ENCODE measurements at regions not wholly inside any gene's neighbourhood (a gene's known extent, or its start where the extent isn't known, plus 50 kb on each side); places are given as distances from the start of the nearest gene placed in this dataset.
"Not testable (repeated sequence)": the region's sequence is repeated elsewhere in the genome, so short reads cannot be mapped to it uniquely, and the experiment has no call there.

GRCh38 chr11:109698237-109698636 lies 276.2 kb downstream of the C11orf87 start:
- H3K4me1 ChIP-seq (ENCODE audit: insufficient read depth, insufficient read length): no peaks in the 10 kb centered on the region
- no peak overlapping the region for H3K4me3 ChIP-seq (ENCODE audit: insufficient read length, low read depth)
- H3K27me3 ChIP-seq (ENCODE audit: insufficient read depth, insufficient read length): no peaks in the 10 kb centered on the region
- H3K36me3 ChIP-seq (ENCODE audit: insufficient read depth, insufficient read length, low read length): no peaks in the 10 kb centered on the region
- H3K9me3 ChIP-seq (ENCODE audit: insufficient read depth, low read length): peaks cover 16% of the 10 kb centered on the region
- TF ChIP-seq YY1 (IDR thresholded peaks at IDR 0.05; ENCODE audit: insufficient read depth, insufficient read length) (no peak), SUZ12 (IDR thresholded peaks at IDR 0.05; ENCODE audit: extremely low read depth, insufficient read depth, insufficient read length) (no peak), ZNF274 (IDR thresholded peaks at IDR 0.05; ENCODE audit: low read depth, low read length) (no peak)
- H3K9ac ChIP-seq (ENCODE audit: insufficient read length, low read depth): no peak overlapping the region
- no peak for DNase-seq (ENCODE audit: low read depth, low spot score)

- DNase-seq (ENCODE audit: low read depth, low spot score): no peak
- Histone ChIP-seq H3K9me3 (ENCODE audit: insufficient read depth, low read length) (no peaks in the 10 kb centered on the region), H3K4me3 (ENCODE audit: insufficient read length, low read depth) (no peak overlapping the region), H3K9ac (ENCODE audit: insufficient read length, low read depth) (no peak overlapping the region), H3K4me1 (ENCODE audit: insufficient read depth, insufficient read length) (no peaks in the 10 kb centered on the region), H3K36me3 (ENCODE audit: insufficient read depth, insufficient read length, low read length) (no peaks in the 10 kb centered on the region), H3K27me3 (ENCODE audit: insufficient read depth, insufficient read length) (no peaks in the 10 kb centered on the region)
- TF ChIP-seq ZNF274 (IDR thresholded peaks at IDR 0.05; ENCODE audit: low read depth, low read length) (no peak), SUZ12 (IDR thresholded peaks at IDR 0.05; ENCODE audit: extremely low read depth, insufficient read depth, insufficient read length) (no peak), YY1 (IDR thresholded peaks at IDR 0.05; ENCODE audit: insufficient read depth, insufficient read length) (no peak)
Observed at GRCh38 chr11:109704432-109704831, 282.4 kb downstream of the C11orf87 start.

DNA sequence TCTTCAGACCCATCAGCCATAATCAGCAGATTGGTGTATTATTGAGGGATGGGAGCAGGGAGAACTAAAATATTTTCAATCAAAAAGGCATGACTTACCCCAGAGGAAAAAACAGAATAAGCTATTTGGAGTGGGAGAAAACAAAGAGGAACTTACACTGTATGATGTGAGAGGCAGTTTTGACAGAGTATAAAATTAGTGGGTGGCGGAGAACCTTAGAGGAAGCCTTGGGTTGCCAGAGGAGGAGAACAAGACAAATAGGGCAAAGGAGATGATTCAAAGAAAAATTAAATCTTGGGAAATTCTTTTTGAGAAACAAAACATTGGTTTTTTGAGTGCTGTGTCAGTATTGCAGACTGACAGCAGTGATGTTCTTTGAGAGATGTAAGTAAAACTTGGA lies 285.0 kb downstream of the C11orf87 start:
- no peak for TF ChIP-seq SUZ12 (IDR thresholded peaks at IDR 0.05; ENCODE audit: extremely low read depth, insufficient read depth, insufficient read length)
- no peak for TF ChIP-seq YY1 (IDR thresholded peaks at IDR 0.05; ENCODE audit: insufficient read depth, insufficient read length)
- TF ChIP-seq ZNF274 (IDR thresholded peaks at IDR 0.05; ENCODE audit: low read depth, low read length): no peak
- H3K4me1 ChIP-seq (ENCODE audit: insufficient read depth, insufficient read length): no peaks in the 10 kb centered on the region
- no peaks in the 10 kb centered on the region for H3K9me3 ChIP-seq (ENCODE audit: insufficient read depth, low read length)
- DNase-seq (ENCODE audit: low read depth, low spot score): no peak
- H3K36me3 ChIP-seq (ENCODE audit: insufficient read depth, insufficient read length, low read length): no peaks in the 10 kb centered on the region
- H3K4me3 ChIP-seq (ENCODE audit: insufficient read length, low read depth): no peak overlapping the region
- H3K9ac ChIP-seq (ENCODE audit: insufficient read length, low read depth): no peak overlapping the region
- no peaks in the 10 kb centered on the region for H3K27me3 ChIP-seq (ENCODE audit: insufficient read depth, insufficient read length)

DNA sequence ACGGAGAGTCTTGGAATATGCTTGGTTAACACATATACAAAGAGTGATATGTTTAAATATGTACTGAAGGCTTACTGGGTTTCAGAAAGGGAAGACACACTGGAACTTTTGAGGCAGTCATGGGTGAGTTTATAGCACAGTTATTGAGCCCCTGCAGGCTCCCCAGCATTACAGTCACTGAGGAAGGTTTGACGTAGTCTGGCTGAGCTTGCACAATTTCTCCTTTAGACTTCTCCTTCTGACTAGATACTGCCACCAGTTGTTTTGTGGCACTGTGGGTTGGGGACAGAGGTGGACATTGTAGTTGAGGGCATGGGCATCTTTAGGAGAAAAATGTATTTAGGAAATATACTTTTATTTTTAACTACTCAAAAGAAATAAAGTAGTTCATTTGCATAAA lies 285.4 kb downstream of the C11orf87 start:
- Histone ChIP-seq H3K36me3 (ENCODE audit: insufficient read depth, insufficient read length, low read length) (no peaks in the 10 kb centered on the region), H3K27me3 (ENCODE audit: insufficient read depth, insufficient read length) (no peaks in the 10 kb centered on the region), H3K9ac (ENCODE audit: insufficient read length, low read depth) (no peak overlapping the region), H3K9me3 (ENCODE audit: insufficient read depth, low read length) (no peaks in the 10 kb centered on the region), H3K4me3 (ENCODE audit: insufficient read length, low read depth) (no peak overlapping the region), H3K4me1 (ENCODE audit: insufficient read depth, insufficient read length) (no peaks in the 10 kb centered on the region)
- TF ChIP-seq ZNF274 (IDR thresholded peaks at IDR 0.05; ENCODE audit: low read depth, low read length) (no peak), SUZ12 (IDR thresholded peaks at IDR 0.05; ENCODE audit: extremely low read depth, insufficient read depth, insufficient read length) (no peak), YY1 (IDR thresholded peaks at IDR 0.05; ENCODE audit: insufficient read depth, insufficient read length) (no peak)
- no peak for DNase-seq (ENCODE audit: low read depth, low spot score)

GRCh38 chr11:109708184-109708583 lies 286.2 kb downstream of the C11orf87 start:
- no peak for TF ChIP-seq SUZ12 (IDR thresholded peaks at IDR 0.05; ENCODE audit: extremely low read depth, insufficient read depth, insufficient read length)
- no peak for TF ChIP-seq YY1 (IDR thresholded peaks at IDR 0.05; ENCODE audit: insufficient read depth, insufficient read length)
- TF ChIP-seq ZNF274 (IDR thresholded peaks at IDR 0.05; ENCODE audit: low read depth, low read length): no peak
- no peaks in the 10 kb centered on the region for H3K4me1 ChIP-seq (ENCODE audit: insufficient read depth, insufficient read length)
- H3K36me3 ChIP-seq (ENCODE audit: insufficient read depth, insufficient read length, low read length): no peaks in the 10 kb centered on the region
- no peaks in the 10 kb centered on the region for H3K27me3 ChIP-seq (ENCODE audit: insufficient read depth, insufficient read length)
- H3K9ac ChIP-seq (ENCODE audit: insufficient read length, low read depth): no peak overlapping the region
- H3K4me3 ChIP-seq (ENCODE audit: insufficient read length, low read depth): no peak overlapping the region
- no peak for DNase-seq (ENCODE audit: low read depth, low spot score)
- H3K9me3 ChIP-seq (ENCODE audit: insufficient read depth, low read length): no peaks in the 10 kb centered on the region

- not testable (repeated sequence) for DNase-seq (ENCODE audit: low read depth, low spot score); H3K9me3 ChIP-seq (ENCODE audit: insufficient read depth, low read length); H3K4me1 ChIP-seq (ENCODE audit: insufficient read depth, insufficient read length); H3K4me3 ChIP-seq (ENCODE audit: insufficient read length, low read depth); H3K9ac ChIP-seq (ENCODE audit: insufficient read length, low read depth); H3K27me3 ChIP-seq (ENCODE audit: insufficient read depth, insufficient read length); H3K36me3 ChIP-seq (ENCODE audit: insufficient read depth, insufficient read length, low read length)
Observed at GRCh38 chr11:109714444-109714843, 292.5 kb downstream of the C11orf87 start.

- H3K36me3 ChIP-seq (ENCODE audit: insufficient read depth, insufficient read length, low read length); H3K4me1 ChIP-seq (ENCODE audit: insufficient read depth, insufficient read length); H3K9ac ChIP-seq (ENCODE audit: insufficient read length, low read depth); DNase-seq (ENCODE audit: low read depth, low spot score); H3K4me3 ChIP-seq (ENCODE audit: insufficient read length, low read depth); H3K27me3 ChIP-seq (ENCODE audit: insufficient read depth, insufficient read length); H3K9me3 ChIP-seq (ENCODE audit: insufficient read depth, low read length): not testable (repeated sequence)
Observed at GRCh38 chr11:109715424-109715823, 293.4 kb downstream of the C11orf87 start.

GRCh38 chr11:109726061-109726460 lies 304.1 kb downstream of the C11orf87 start:
- Histone ChIP-seq H3K9me3 (ENCODE audit: insufficient read depth, low read length) (no peaks in the 10 kb centered on the region), H3K27me3 (ENCODE audit: insufficient read depth, insufficient read length) (no peaks in the 10 kb centered on the region), H3K4me1 (ENCODE audit: insufficient read depth, insufficient read length) (no peaks in the 10 kb centered on the region), H3K4me3 (ENCODE audit: insufficient read length, low read depth) (no peak overlapping the region), H3K9ac (ENCODE audit: insufficient read length, low read depth) (no peak overlapping the region), H3K36me3 (ENCODE audit: insufficient read depth, insufficient read length, low read length) (no peaks in the 10 kb centered on the region)
- DNase-seq (ENCODE audit: low read depth, low spot score): no peak
- TF ChIP-seq SUZ12 (IDR thresholded peaks at IDR 0.05; ENCODE audit: extremely low read depth, insufficient read depth, insufficient read length): no peak
- TF ChIP-seq YY1 (IDR thresholded peaks at IDR 0.05; ENCODE audit: insufficient read depth, insufficient read length): no peak
- no peak for TF ChIP-seq ZNF274 (IDR thresholded peaks at IDR 0.05; ENCODE audit: low read depth, low read length)

Measured in NT2/D1 (cell line).